ENCODE measurements at regions not wholly inside any gene's neighbourhood (a gene's known extent, or its start where the extent isn't known, plus 50 kb on each side); places are given as distances from the start of the nearest gene placed in this dataset.

DNA sequence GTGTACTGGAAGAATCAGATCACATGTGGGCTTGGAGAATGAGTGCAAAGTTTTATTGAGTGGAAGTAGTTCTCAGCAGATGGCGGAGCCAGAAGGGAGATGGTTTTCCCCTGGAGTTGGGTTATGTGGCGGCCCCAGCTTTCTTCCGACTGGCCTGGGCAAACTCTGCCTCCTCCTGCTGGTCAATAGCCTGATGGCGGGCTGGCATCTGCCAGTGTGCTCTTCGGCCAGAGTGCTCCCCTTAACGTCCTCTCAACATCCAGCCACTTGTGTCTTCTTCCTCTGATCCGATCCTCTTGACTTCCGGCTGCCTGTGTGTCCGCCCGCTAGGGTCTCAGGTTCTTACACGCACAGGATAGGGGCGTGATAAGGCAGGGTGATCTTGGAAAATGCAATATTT is 741.3 kb downstream of the RNF144A start:
- TF ChIP-seq, protein P1, sequence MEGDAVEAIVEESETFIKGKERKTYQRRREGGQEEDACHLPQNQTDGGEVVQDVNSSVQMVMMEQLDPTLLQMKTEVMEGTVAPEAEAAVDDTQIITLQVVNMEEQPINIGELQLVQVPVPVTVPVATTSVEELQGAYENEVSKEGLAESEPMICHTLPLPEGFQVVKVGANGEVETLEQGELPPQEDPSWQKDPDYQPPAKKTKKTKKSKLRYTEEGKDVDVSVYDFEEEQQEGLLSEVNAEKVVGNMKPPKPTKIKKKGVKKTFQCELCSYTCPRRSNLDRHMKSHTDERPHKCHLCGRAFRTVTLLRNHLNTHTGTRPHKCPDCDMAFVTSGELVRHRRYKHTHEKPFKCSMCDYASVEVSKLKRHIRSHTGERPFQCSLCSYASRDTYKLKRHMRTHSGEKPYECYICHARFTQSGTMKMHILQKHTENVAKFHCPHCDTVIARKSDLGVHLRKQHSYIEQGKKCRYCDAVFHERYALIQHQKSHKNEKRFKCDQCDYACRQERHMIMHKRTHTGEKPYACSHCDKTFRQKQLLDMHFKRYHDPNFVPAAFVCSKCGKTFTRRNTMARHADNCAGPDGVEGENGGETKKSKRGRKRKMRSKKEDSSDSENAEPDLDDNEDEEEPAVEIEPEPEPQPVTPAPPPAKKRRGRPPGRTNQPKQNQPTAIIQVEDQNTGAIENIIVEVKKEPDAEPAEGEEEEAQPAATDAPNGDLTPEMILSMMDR (IDR thresholded peaks at IDR 0.05; ENCODE audit: poor library complexity, severe bottlenecking), result no peak
- TF ChIP-seq EP300 (conservative IDR thresholded peaks at IDR 0.05; ENCODE audit: poor library complexity, severe bottlenecking) (no peak), EZH2 (IDR thresholded peaks at IDR 0.05; ENCODE audit: borderline replicate concordance, insufficient read depth, low read length, poor library complexity, severe bottlenecking) (no peak), POLR2AphosphoS5 (IDR thresholded peaks at IDR 0.05) (no peak), RAD21 (conservative IDR thresholded peaks at IDR 0.05) (no peak), SMC3 (conservative IDR thresholded peaks at IDR 0.05; ENCODE audit: poor library complexity) (no peak)
- TF ChIP-seq, protein P2, sequence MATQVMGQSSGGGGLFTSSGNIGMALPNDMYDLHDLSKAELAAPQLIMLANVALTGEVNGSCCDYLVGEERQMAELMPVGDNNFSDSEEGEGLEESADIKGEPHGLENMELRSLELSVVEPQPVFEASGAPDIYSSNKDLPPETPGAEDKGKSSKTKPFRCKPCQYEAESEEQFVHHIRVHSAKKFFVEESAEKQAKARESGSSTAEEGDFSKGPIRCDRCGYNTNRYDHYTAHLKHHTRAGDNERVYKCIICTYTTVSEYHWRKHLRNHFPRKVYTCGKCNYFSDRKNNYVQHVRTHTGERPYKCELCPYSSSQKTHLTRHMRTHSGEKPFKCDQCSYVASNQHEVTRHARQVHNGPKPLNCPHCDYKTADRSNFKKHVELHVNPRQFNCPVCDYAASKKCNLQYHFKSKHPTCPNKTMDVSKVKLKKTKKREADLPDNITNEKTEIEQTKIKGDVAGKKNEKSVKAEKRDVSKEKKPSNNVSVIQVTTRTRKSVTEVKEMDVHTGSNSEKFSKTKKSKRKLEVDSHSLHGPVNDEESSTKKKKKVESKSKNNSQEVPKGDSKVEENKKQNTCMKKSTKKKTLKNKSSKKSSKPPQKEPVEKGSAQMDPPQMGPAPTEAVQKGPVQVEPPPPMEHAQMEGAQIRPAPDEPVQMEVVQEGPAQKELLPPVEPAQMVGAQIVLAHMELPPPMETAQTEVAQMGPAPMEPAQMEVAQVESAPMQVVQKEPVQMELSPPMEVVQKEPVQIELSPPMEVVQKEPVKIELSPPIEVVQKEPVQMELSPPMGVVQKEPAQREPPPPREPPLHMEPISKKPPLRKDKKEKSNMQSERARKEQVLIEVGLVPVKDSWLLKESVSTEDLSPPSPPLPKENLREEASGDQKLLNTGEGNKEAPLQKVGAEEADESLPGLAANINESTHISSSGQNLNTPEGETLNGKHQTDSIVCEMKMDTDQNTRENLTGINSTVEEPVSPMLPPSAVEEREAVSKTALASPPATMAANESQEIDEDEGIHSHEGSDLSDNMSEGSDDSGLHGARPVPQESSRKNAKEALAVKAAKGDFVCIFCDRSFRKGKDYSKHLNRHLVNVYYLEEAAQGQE (IDR thresholded peaks at IDR 0.05; ENCODE audit: borderline replicate concordance), result no peak

Data from neural cell (in vitro differentiated cells).